ENCODE measurements at regions not wholly inside any gene's neighbourhood (a gene's known extent, or its start where the extent isn't known, plus 50 kb on each side); places are given as distances from the start of the nearest gene placed in this dataset.

GRCh38 chr22:47225080-47225930 lies 462.9 kb downstream of the TBC1D22A start:
- TF ChIP-seq JUND (IDR thresholded peaks at IDR 0.05; ENCODE audit: low read depth) = no peak
- DNase-seq (ENCODE audit: low read depth in 1 of 2, low spot score in 1 of 2) = no peak
- in situ Hi-C loops (cut with HindIII; ENCODE audit: low pct_unique_long_range_greater_than_20kb, low sequenced_read_pairs) = no loop called here
